Lower lobe of right lung (tissue), 2 donors: ENCODE measurements at regions not wholly inside any gene's neighbourhood (a gene's known extent, or its start where the extent isn't known, plus 50 kb on each side); places are given as distances from the start of the nearest gene placed in this dataset.

ENCODE experiments used
- ATAC-seq, 2 donors: fragments of 200-7000 bp; cut with Tn5 transposase; one replicate each; pipeline ENCODE4 v1.9.1; 2020 to 2022; ENCODE audit warnings: mild to moderate bottlenecking in 2 of 2, moderate library complexity in 2 of 2
- DNase-seq: peaks from one replicate; pipeline ENCODE4 v3.0.0-alpha.2; 2020
- H3K27ac ChIP-seq: fragments of 200-600 bp; one replicate; pipeline ENCODE4 v1.8.0; 2022
- H3K27me3 ChIP-seq: fragments of 200-600 bp; one replicate; pipeline ENCODE4 v1.8.0; 2022; ENCODE audit warnings: low read depth
- H3K36me3 ChIP-seq: fragments of 200-600 bp; one replicate; pipeline ENCODE4 v1.8.0; 2022; ENCODE audit warnings: mild to moderate bottlenecking
- H3K4me1 ChIP-seq: fragments of 200-600 bp; one replicate; pipeline ENCODE4 v1.8.0; 2022
- H3K4me3 ChIP-seq: fragments of 200-600 bp; one replicate; pipeline ENCODE4 v1.8.0; 2022; ENCODE audit warnings: mild to moderate bottlenecking
- H3K9me3 ChIP-seq: fragments of 200-600 bp; one replicate; pipeline ENCODE4 v1.8.0; 2022
- CTCF ChIP-seq: fragments of 200-600 bp; IDR thresholded peaks from one replicate; pipeline ENCODE4 v1.8.0; 2022; ENCODE audit warnings: antibody characterized with exemption, mild to moderate bottlenecking
- intact Hi-C: fragments of 100-400 bp; cut with DNase I; formaldehyde crosslinking; loops from one replicate; pipeline ENCODE4 v1.11.0; 2022
- donor health status: DM: no; HTN: yes; CAD: no; lungs with severe emphysema.

DNA sequence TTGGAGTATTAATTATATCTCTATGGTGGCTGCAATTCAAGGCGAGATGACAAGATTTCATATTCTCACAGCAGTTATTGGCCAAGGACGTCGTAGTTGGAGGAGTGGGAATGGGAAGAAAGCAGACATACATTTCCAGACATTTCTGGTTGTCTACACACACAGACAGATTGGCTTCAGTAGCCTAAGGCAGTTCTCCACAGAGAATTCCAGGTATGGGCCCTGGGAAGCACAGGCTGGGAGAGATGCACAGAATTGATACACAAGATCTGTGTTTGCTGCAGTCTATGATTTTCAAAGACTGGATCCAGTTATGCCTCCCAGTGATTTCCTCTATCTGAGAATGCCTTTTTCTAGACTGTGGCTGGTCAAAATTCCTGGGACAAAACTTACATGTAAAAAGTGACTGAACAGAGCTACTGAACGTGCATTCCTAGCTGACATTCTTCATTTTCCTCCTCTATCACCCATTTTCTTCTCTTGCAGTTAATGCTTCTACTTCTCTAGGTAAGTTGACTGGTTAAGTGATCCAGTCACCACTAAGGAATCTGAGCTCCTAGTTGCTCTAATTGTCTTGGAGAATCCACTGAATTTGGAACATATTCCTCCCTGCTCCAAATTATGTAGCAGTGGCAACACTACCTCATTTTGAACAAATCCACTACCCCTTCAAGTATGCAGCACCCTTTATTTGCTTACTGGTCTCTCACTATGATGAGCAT, 386.7 kb upstream of the CDH7 start:
- ATAC-seq (no peak), DNase-seq (no peak)
- no peaks in the 10 kb centered on the region for H3K9me3 ChIP-seq
- H3K27me3 ChIP-seq: no peaks in the 10 kb centered on the region
- no peaks in the 10 kb centered on the region for H3K4me1 ChIP-seq
- no peak overlapping the region for H3K4me3 ChIP-seq
- H3K36me3 ChIP-seq: no peaks in the 10 kb centered on the region
- intact Hi-C loops: no loop called here
- H3K27ac ChIP-seq: no peak overlapping the region
- TF ChIP-seq CTCF: no peak

- no peaks in the 10 kb centered on the region for H3K36me3 ChIP-seq
- no peaks in the 10 kb centered on the region for H3K9me3 ChIP-seq
- intact Hi-C loops: no loop called here
- no peaks in the 10 kb centered on the region for H3K4me1 ChIP-seq
- H3K4me3 ChIP-seq: no peak overlapping the region
- ATAC-seq (no peak), DNase-seq (no peak)
- no peak for TF ChIP-seq CTCF
- no peak overlapping the region for H3K27ac ChIP-seq
- no peaks in the 10 kb centered on the region for H3K27me3 ChIP-seq
Measured at GRCh38 chr18:65363011-65363410, 387.8 kb upstream of the CDH7 start.

- DNase-seq: no peak
- H3K36me3 ChIP-seq: no peaks in the 10 kb centered on the region
- H3K9me3 ChIP-seq: no peaks in the 10 kb centered on the region
- no peak for TF ChIP-seq CTCF
- no peaks in the 10 kb centered on the region for H3K27me3 ChIP-seq
- intact Hi-C loops: no loop called here
- no peak overlapping the region for H3K27ac ChIP-seq
- no peaks in the 10 kb centered on the region for H3K4me1 ChIP-seq
- no peak overlapping the region for H3K4me3 ChIP-seq
- ATAC-seq: no peak
Measured at GRCh38 chr18:65359479-65359878, 391.3 kb upstream of the CDH7 start.

DNA sequence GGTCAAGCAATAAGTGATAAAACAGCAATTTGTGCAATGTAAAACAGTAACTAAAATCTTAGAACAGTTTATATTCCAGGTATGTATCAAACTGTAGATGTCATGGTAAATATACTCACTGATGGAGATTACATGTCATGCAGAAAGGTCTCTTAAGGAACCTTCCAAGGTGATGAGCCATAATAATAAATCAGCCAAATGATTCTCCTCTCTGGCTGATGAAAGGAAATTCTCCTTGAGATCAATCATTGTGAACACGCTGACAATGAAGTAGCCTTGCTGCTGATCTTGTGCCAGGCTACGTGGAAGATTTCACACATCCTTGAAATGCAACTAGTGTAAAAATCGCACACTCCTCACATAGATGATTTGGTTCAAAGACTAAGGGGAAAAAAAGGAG, 392.5 kb upstream of the CDH7 start:
- intact Hi-C loops: no loop called here
- no peak overlapping the region for H3K27ac ChIP-seq
- TF ChIP-seq CTCF: no peak
- H3K27me3 ChIP-seq: no peaks in the 10 kb centered on the region
- H3K36me3 ChIP-seq: no peaks in the 10 kb centered on the region
- ATAC-seq: no peak
- no peak for DNase-seq
- no peaks in the 10 kb centered on the region for H3K9me3 ChIP-seq
- no peak overlapping the region for H3K4me3 ChIP-seq
- H3K4me1 ChIP-seq: no peaks in the 10 kb centered on the region

DNA sequence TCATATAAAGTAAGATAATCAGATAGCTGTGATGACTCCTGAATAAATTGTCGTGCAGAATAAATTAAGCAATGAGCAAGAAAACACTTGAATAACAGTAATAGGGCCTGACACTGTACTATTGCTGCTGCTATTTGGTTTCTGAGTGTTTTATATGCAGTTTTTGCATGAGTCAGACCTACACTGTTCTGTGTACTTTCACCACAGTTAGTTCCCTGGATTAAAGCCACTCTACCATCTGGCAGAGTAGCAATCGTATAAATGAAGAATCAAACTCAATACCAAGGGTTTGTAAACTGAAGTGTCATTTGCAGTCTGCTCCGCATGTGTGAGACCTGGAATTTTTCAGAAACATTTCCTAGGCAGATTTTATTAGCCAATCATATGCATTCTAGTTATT, 398.6 kb upstream of the CDH7 start:
- TF ChIP-seq CTCF: no peak
- Histone ChIP-seq H3K36me3 (no peaks in the 10 kb centered on the region), H3K9me3 (no peaks in the 10 kb centered on the region), H3K27me3 (no peaks in the 10 kb centered on the region), H3K4me3 (no peak overlapping the region), H3K4me1 (no peaks in the 10 kb centered on the region), H3K27ac (no peak overlapping the region)
- intact Hi-C loops: no loop called here
- DNase-seq (no peak), ATAC-seq (no peak)

GRCh38 chr18:65349635-65350034, 401.2 kb upstream of the CDH7 start:
- Histone ChIP-seq H3K4me1 (no peaks in the 10 kb centered on the region), H3K4me3 (no peak overlapping the region), H3K27ac (no peak overlapping the region), H3K36me3 (no peaks in the 10 kb centered on the region), H3K27me3 (no peaks in the 10 kb centered on the region), H3K9me3 (no peaks in the 10 kb centered on the region)
- no peak for TF ChIP-seq CTCF
- intact Hi-C loops: no loop called here
- ATAC-seq: no peak
- no peak for DNase-seq
